ENCODE measurements at regions not wholly inside any gene's neighbourhood (a gene's known extent, or its start where the extent isn't known, plus 50 kb on each side); places are given as distances from the start of the nearest gene placed in this dataset.
"Not testable (repeated sequence)": the region's sequence is repeated elsewhere in the genome, so short reads cannot be mapped to it uniquely, and the experiment has no call there.

GRCh38 chr21:7752611-7753010, 2768.8 kb upstream of the TPTE start:
- TF ChIP-seq CTCF, POLR2A (IDR thresholded peaks at IDR 0.05): not testable (repeated sequence)
